ENCODE measurements at regions not wholly inside any gene's neighbourhood (a gene's known extent, or its start where the extent isn't known, plus 50 kb on each side); places are given as distances from the start of the nearest gene placed in this dataset.

DNA sequence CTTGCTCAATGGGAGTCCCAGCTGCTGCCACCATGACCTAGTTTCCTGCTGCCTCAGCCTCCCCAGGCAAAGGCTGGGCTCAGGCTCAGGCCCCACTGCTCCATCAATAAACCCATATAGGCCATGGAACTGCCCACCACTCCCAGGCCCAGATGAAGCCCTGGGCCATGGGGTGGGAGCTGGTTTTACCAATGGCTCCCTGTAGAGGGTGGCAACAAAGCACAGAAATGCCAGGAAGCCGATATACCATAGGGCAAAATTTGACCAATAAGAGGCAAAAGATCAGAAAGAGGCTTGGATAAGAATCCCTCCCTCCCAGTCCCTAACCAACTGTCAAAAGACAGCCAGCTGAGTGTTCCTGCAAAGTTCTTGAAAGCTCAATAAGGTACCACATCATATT, 101.8 kb upstream of the DOCK1 start:
- TF ChIP-seq, protein P1, sequence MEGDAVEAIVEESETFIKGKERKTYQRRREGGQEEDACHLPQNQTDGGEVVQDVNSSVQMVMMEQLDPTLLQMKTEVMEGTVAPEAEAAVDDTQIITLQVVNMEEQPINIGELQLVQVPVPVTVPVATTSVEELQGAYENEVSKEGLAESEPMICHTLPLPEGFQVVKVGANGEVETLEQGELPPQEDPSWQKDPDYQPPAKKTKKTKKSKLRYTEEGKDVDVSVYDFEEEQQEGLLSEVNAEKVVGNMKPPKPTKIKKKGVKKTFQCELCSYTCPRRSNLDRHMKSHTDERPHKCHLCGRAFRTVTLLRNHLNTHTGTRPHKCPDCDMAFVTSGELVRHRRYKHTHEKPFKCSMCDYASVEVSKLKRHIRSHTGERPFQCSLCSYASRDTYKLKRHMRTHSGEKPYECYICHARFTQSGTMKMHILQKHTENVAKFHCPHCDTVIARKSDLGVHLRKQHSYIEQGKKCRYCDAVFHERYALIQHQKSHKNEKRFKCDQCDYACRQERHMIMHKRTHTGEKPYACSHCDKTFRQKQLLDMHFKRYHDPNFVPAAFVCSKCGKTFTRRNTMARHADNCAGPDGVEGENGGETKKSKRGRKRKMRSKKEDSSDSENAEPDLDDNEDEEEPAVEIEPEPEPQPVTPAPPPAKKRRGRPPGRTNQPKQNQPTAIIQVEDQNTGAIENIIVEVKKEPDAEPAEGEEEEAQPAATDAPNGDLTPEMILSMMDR (IDR thresholded peaks at IDR 0.05; ENCODE audit: extremely low read depth in 1 of 2, insufficient read depth in 1 of 2, low read depth in 1 of 2, low read length in 2 of 2): no peak
- TF ChIP-seq POLR2A (IDR thresholded peaks at IDR 0.05; ENCODE audit: low read depth, low read length): no peak
- TF ChIP-seq EZH2 (IDR thresholded peaks at IDR 0.05; ENCODE audit: borderline replicate concordance, low read depth, low read length, severe bottlenecking): no peak
- TF ChIP-seq, protein P2, sequence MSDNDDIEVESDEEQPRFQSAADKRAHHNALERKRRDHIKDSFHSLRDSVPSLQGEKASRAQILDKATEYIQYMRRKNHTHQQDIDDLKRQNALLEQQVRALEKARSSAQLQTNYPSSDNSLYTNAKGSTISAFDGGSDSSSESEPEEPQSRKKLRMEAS (IDR thresholded peaks at IDR 0.05; ENCODE audit: insufficient read depth, insufficient read length): no peak

All from endothelial cell of umbilical vein (primary cell).